BE2C (cell line): ENCODE measurements at regions not wholly inside any gene's neighbourhood (a gene's known extent, or its start where the extent isn't known, plus 50 kb on each side); places are given as distances from the start of the nearest gene placed in this dataset.

ENCODE experiments used
- DNase-seq: peaks from one replicate; pipeline ENCODE4 v3.0.0-alpha.2; 2020
- H3K27me3 ChIP-seq: fragments of 250-450 bp; sonication (Bioruptor Pico); 2 replicates; pipeline ENCODE4 v1.5.1; 2020; ENCODE audit warnings: mild to moderate bottlenecking
- H3K36me3 ChIP-seq: fragments of 250-450 bp; sonication (Bioruptor Pico); 2 replicates; pipeline ENCODE4 v1.5.1; 2020; ENCODE audit warnings: mild to moderate bottlenecking
- H3K4me1 ChIP-seq: fragments of 250-450 bp; sonication (Bioruptor Pico); 2 replicates; pipeline ENCODE4 v1.5.1; 2020
- H3K4me3 ChIP-seq: 2 replicates; pipeline ENCODE4 v1.5.1; 2011; ENCODE audit warnings: low read depth, low read length
- H3K9me3 ChIP-seq: fragments of 250-450 bp; sonication (Bioruptor Pico); 2 replicates; pipeline ENCODE4 v1.5.1; 2020
- CTCF ChIP-seq: IDR thresholded peaks from 2 replicates; pipeline ENCODE4 v1.5.1; 2012; ENCODE audit warnings: mild to moderate bottlenecking, low read depth, low read length

- no peaks in the 10 kb centered on the region for H3K36me3 ChIP-seq
- no peaks in the 10 kb centered on the region for H3K27me3 ChIP-seq
- H3K4me1 ChIP-seq = no peaks in the 10 kb centered on the region
- H3K9me3 ChIP-seq = no peaks in the 10 kb centered on the region; the same call in 1 of the 2 replicates
- no peak for DNase-seq
- H3K4me3 ChIP-seq = no peak overlapping the region
- TF ChIP-seq CTCF = no peak
Observed at GRCh38 chr11:80532633-80533232, 1091.9 kb upstream of the TENM4 start.

GRCh38 chr11:80529726-80530125, 1088.9 kb upstream of the TENM4 start:
- no peaks in the 10 kb centered on the region for H3K4me1 ChIP-seq
- no peak for DNase-seq
- H3K9me3 ChIP-seq = no peaks in the 10 kb centered on the region; the same call in 1 of the 2 replicates
- H3K36me3 ChIP-seq = no peaks in the 10 kb centered on the region
- H3K27me3 ChIP-seq = no peaks in the 10 kb centered on the region
- TF ChIP-seq CTCF = no peak
- no peak overlapping the region for H3K4me3 ChIP-seq

- Histone ChIP-seq H3K27me3 (no peaks in the 10 kb centered on the region), H3K36me3 (no peaks in the 10 kb centered on the region), H3K4me3 (no peak overlapping the region), H3K9me3 (no peaks in the 10 kb centered on the region), H3K4me1 (no peaks in the 10 kb centered on the region)
- DNase-seq = no peak
- no peak for TF ChIP-seq CTCF
Observed at GRCh38 chr11:80525663-80526405, 1085.0 kb upstream of the TENM4 start.

GRCh38 chr11:80524349-80524748, 1083.5 kb upstream of the TENM4 start:
- DNase-seq = no peak

GRCh38 chr11:80523057-80523456, 1082.2 kb upstream of the TENM4 start:
- DNase-seq = no peak
- no peak for TF ChIP-seq CTCF

More at GRCh38 chr11:80524349-80524748, 1083.5 kb upstream of the TENM4 start:
- no peak for TF ChIP-seq CTCF
- H3K9me3 ChIP-seq = no peaks in the 10 kb centered on the region
- H3K36me3 ChIP-seq = no peaks in the 10 kb centered on the region
- H3K4me3 ChIP-seq = no peak overlapping the region
- H3K4me1 ChIP-seq = no peaks in the 10 kb centered on the region
- no peaks in the 10 kb centered on the region for H3K27me3 ChIP-seq

GRCh38 chr11:80521592-80521991, 1080.8 kb upstream of the TENM4 start:
- Histone ChIP-seq H3K27me3 (no peaks in the 10 kb centered on the region), H3K36me3 (no peaks in the 10 kb centered on the region), H3K9me3 (no peaks in the 10 kb centered on the region), H3K4me1 (no peaks in the 10 kb centered on the region), H3K4me3 (no peak overlapping the region)
- no peak for TF ChIP-seq CTCF
- DNase-seq = no peak

More at GRCh38 chr11:80523057-80523456, 1082.2 kb upstream of the TENM4 start:
- Histone ChIP-seq H3K4me3 (no peak overlapping the region), H3K27me3 (no peaks in the 10 kb centered on the region), H3K9me3 (no peaks in the 10 kb centered on the region), H3K4me1 (no peaks in the 10 kb centered on the region), H3K36me3 (no peaks in the 10 kb centered on the region)
